ENCODE measurements at regions not wholly inside any gene's neighbourhood (a gene's known extent, or its start where the extent isn't known, plus 50 kb on each side); places are given as distances from the start of the nearest gene placed in this dataset.

GRCh38 chr4:156290811-156291210 lies 337.1 kb upstream of the CTSO start:
- TF ChIP-seq POLR2A (IDR thresholded peaks at IDR 0.05; ENCODE audit: low read length) (no peak), GATA1 (IDR thresholded peaks at IDR 0.05; ENCODE audit: low read depth, low read length) (no peak)
